ENCODE measurements at regions not wholly inside any gene's neighbourhood (a gene's known extent, or its start where the extent isn't known, plus 50 kb on each side); places are given as distances from the start of the nearest gene placed in this dataset.

DNA sequence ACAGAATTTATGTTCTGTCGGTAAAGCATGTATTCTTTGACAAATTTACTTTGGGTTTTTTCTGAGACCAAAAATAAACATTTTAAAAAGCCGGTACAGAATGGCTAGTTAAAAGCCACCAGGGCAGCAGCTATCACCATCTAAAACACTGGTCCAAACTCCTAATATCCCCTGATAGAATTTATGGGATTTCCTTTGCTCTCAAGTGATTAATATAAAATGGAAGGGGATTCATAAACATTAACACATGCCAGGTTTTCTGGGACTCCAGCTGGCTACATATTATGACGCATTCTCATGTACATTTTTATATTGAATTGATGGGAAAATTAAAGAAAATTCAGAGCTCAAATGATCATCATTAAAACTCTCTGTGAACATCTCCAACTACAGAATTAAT, 640.8 kb downstream of the C12orf50 start:
- FAIRE-seq, result no peak
- Histone ChIP-seq H3K4me3 (ENCODE audit: control insufficient read depth in 2 of 3, extremely low read depth in 1 of 3, insufficient read depth in 2 of 3, low read depth in 1 of 3, low read length in 3 of 3) (no peak overlapping the region), H3K36me3 (ENCODE audit: control insufficient read depth in 2 of 2, extremely low read depth in 1 of 2, insufficient read depth in 2 of 2, low read length in 2 of 2) (no peaks in the 10 kb centered on the region), H2AFZ (ENCODE audit: control insufficient read depth, low read length) (no peak overlapping the region), H3K4me2 (ENCODE audit: control insufficient read depth, extremely low read depth, insufficient read depth, low read depth, low read length) (no peak overlapping the region), H3K27me3 (ENCODE audit: control insufficient read depth, extremely low read depth, insufficient read depth, low read length) (no peaks in the 10 kb centered on the region), H3K9me3 (ENCODE audit: control insufficient read depth, low read depth, low read length) (no peaks in the 10 kb centered on the region), H3K4me1 (ENCODE audit: control insufficient read depth, extremely low read depth, insufficient read depth, low read length) (peaks cover 3% of the 10 kb centered on the region), H3K9me1 (ENCODE audit: control insufficient read depth, extremely low read depth, insufficient read depth, low read length) (no peaks in the 10 kb centered on the region), H3K9ac (ENCODE audit: control insufficient read depth, extremely low read depth, insufficient read depth, low read length) (no peak overlapping the region), H3K79me2 (ENCODE audit: control insufficient read depth, insufficient read depth, low read length) (no peaks in the 10 kb centered on the region), H3K27ac (ENCODE audit: control insufficient read depth, insufficient read depth, low read length) (no peak overlapping the region), H4K20me1 (ENCODE audit: control insufficient read depth, extremely low read depth, insufficient read depth, low read length) (no peaks in the 10 kb centered on the region)
- DNase-seq (ENCODE audit: low read depth, low spot score), result no peak
- no peak for TF ChIP-seq EZH2 (IDR thresholded peaks at IDR 0.05; ENCODE audit: low read length)
- TF ChIP-seq, protein P1, sequence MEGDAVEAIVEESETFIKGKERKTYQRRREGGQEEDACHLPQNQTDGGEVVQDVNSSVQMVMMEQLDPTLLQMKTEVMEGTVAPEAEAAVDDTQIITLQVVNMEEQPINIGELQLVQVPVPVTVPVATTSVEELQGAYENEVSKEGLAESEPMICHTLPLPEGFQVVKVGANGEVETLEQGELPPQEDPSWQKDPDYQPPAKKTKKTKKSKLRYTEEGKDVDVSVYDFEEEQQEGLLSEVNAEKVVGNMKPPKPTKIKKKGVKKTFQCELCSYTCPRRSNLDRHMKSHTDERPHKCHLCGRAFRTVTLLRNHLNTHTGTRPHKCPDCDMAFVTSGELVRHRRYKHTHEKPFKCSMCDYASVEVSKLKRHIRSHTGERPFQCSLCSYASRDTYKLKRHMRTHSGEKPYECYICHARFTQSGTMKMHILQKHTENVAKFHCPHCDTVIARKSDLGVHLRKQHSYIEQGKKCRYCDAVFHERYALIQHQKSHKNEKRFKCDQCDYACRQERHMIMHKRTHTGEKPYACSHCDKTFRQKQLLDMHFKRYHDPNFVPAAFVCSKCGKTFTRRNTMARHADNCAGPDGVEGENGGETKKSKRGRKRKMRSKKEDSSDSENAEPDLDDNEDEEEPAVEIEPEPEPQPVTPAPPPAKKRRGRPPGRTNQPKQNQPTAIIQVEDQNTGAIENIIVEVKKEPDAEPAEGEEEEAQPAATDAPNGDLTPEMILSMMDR (optimal IDR thresholded peaks at IDR 0.05 in 1 of 3, IDR thresholded peaks at IDR 0.05 in 1 of 3, conservative IDR thresholded peaks at IDR 0.05 in 1 of 3; ENCODE audit: extremely low read depth in 1 of 3, insufficient read depth in 2 of 3, low read length in 3 of 3), result no peak
- dilution Hi-C loops (cut with MboI; ENCODE audit: extremely low pct_ligation_motif_present, low sequenced_read_pairs), result no loop called here

DNA sequence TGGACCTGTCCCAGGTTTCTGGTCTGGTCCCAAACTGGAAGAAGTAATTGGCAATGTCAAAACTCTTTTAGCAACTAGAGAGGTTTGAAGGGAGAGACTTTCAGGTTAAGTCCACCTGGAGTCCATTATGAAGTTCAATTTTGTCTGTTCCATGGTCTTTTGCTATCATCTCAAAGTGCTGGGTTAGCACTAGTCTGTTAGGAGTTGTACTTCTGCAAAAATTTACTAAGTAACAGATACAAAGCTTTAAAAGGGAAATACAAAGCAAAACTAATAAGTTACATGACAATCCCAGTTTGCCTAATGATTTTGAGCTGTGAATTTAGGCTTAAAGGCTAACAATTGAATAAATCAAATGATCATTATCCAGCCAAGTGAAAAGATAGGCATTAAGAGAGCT, 643.9 kb downstream of the C12orf50 start:
- no peak overlapping the region for H3K4me2 ChIP-seq (ENCODE audit: control insufficient read depth, extremely low read depth, insufficient read depth, low read depth, low read length)
- dilution Hi-C loops (cut with MboI; ENCODE audit: extremely low pct_ligation_motif_present, low sequenced_read_pairs), result no loop called here
- no peak for FAIRE-seq

More for the DNA sequence above, 643.9 kb downstream of the C12orf50 start:
- Histone ChIP-seq H3K27ac (ENCODE audit: control insufficient read depth, insufficient read depth, low read length) (no peak overlapping the region), H3K4me3 (ENCODE audit: control insufficient read depth in 2 of 3, extremely low read depth in 1 of 3, insufficient read depth in 2 of 3, low read depth in 1 of 3, low read length in 3 of 3) (no peak overlapping the region), H3K27me3 (ENCODE audit: control insufficient read depth, extremely low read depth, insufficient read depth, low read length) (no peaks in the 10 kb centered on the region), H3K4me1 (ENCODE audit: control insufficient read depth, extremely low read depth, insufficient read depth, low read length) (peaks cover 3% of the 10 kb centered on the region), H3K36me3 (ENCODE audit: control insufficient read depth in 2 of 2, extremely low read depth in 1 of 2, insufficient read depth in 2 of 2, low read length in 2 of 2) (no peaks in the 10 kb centered on the region), H3K9ac (ENCODE audit: control insufficient read depth, extremely low read depth, insufficient read depth, low read length) (no peak overlapping the region), H3K9me3 (ENCODE audit: control insufficient read depth, low read depth, low read length) (no peaks in the 10 kb centered on the region), H4K20me1 (ENCODE audit: control insufficient read depth, extremely low read depth, insufficient read depth, low read length) (no peaks in the 10 kb centered on the region), H3K9me1 (ENCODE audit: control insufficient read depth, extremely low read depth, insufficient read depth, low read length) (no peaks in the 10 kb centered on the region), H2AFZ (ENCODE audit: control insufficient read depth, low read length) (no peak overlapping the region), H3K79me2 (ENCODE audit: control insufficient read depth, insufficient read depth, low read length) (no peaks in the 10 kb centered on the region)
- DNase-seq (ENCODE audit: low read depth, low spot score), result no peak
- TF ChIP-seq EZH2 (IDR thresholded peaks at IDR 0.05; ENCODE audit: low read length), result no peak
- TF ChIP-seq, protein P1 (optimal IDR thresholded peaks at IDR 0.05 in 1 of 3, IDR thresholded peaks at IDR 0.05 in 1 of 3, conservative IDR thresholded peaks at IDR 0.05 in 1 of 3; ENCODE audit: extremely low read depth in 1 of 3, insufficient read depth in 2 of 3, low read length in 3 of 3), result no peak

Data from keratinocyte (primary cell).